H1 (cell line): ENCODE measurements at regions not wholly inside any gene's neighbourhood (a gene's known extent, or its start where the extent isn't known, plus 50 kb on each side); places are given as distances from the start of the nearest gene placed in this dataset.

Experiments used
- CTCF ChIA-PET: fragments of 300-600 bp; sonication (Branson Sonifier 250); formaldehyde crosslinking; loops from one replicate; lab custom pipeline; 2021; ENCODE audit not compliant: partially characterized antibody; lab: Charles Lee
- POLR2A ChIA-PET: fragments of 300-600 bp; sonication (Branson Sonifier 250); formaldehyde crosslinking; loops from one replicate; lab custom pipeline; 2021; ENCODE audit warnings: inconsistent platforms; ENCODE audit not compliant: partially characterized antibody; lab: Charles Lee
- DNase-seq, 2 experiments: peaks; one replicate each; pipeline versions ENCODE4 v3.0.0 to v3.0.0-alpha.2; 2010 to 2022; ENCODE audit warnings: low spot score in 2 of 2, low read depth in 1 of 2, mixed read lengths in 1 of 2
- FAIRE-seq: peaks from 2 replicates; lab custom pipeline; 2011; peaks lifted over from hg19 to GRCh38; lab: Jason Lieb, UNC
- H2AFZ ChIP-seq: 2 replicates; pipeline ENCODE4 v1.8.1; 2012; ENCODE audit warnings: low read length, inconsistent platforms
- H2AK5ac ChIP-seq: 2 replicates; pipeline ENCODE4 v1.6.1; 2013; ENCODE audit warnings: low read depth, low read length
- H2BK120ac ChIP-seq: replicated peaks from 2 replicates; pipeline ENCODE3; 2013; ENCODE audit warnings: low read depth, low read length, inconsistent platforms
- H2BK12ac ChIP-seq: 2 replicates; pipeline ENCODE4 v1.6.1; 2013; ENCODE audit warnings: low read depth, low read length
- H2BK15ac ChIP-seq: 2 replicates; pipeline ENCODE4 v1.6.1; 2013; ENCODE audit warnings: low read length
- H2BK20ac ChIP-seq: 2 replicates; pipeline ENCODE4 v1.6.1; 2013; ENCODE audit warnings: low read length
- H2BK5ac ChIP-seq: 2 replicates; pipeline ENCODE4 v1.6.1; 2013; ENCODE audit warnings: low read depth, low read length
- H3K14ac ChIP-seq: 2 replicates; pipeline ENCODE4 v1.6.1; 2013; ENCODE audit warnings: inconsistent platforms; ENCODE audit not compliant: insufficient read length
- H3K18ac ChIP-seq: 2 replicates; pipeline ENCODE4 v1.6.1; 2013; ENCODE audit warnings: low read length; ENCODE audit errors: extremely low read depth
- H3K23ac ChIP-seq: 2 replicates; pipeline ENCODE4 v1.6.1; 2013; ENCODE audit warnings: inconsistent platforms; ENCODE audit not compliant: insufficient read length
- H3K23me2 ChIP-seq: 2 replicates; pipeline ENCODE4 v1.6.1; 2013; ENCODE audit warnings: low read depth, low read length
- H3K27ac ChIP-seq: 2 replicates; pipeline ENCODE4 v1.6.1; 2011; ENCODE audit warnings: low read depth, low read length, inconsistent platforms
- H3K27me3 ChIP-seq, 4 experiments: replicated peaks in 1 of 4; 1 replicate in 1 of 4; 2 replicates in 3 of 4; pipeline versions ENCODE4 v1.6.1 to v1.8.1; 2011 to 2013; ENCODE audit warnings: low read length in 3 of 4, mild to moderate bottlenecking in 3 of 4, inconsistent platforms in 2 of 4, mixed read lengths in 2 of 4, moderate library complexity in 1 of 4; ENCODE audit not compliant: control insufficient read depth in 3 of 4, insufficient read depth in 3 of 4; ENCODE audit errors: extremely low read depth in 1 of 4
- H3K36me3 ChIP-seq, 4 experiments: 2 replicates each; pipeline versions ENCODE4 v1.6.1 to v1.8.1; 2011 to 2013; ENCODE audit warnings: mild to moderate bottlenecking in 4 of 4, low read length in 3 of 4, moderate library complexity in 2 of 4, control low read depth in 1 of 4, inconsistent platforms in 1 of 4; ENCODE audit not compliant: insufficient read depth in 4 of 4, control insufficient read depth in 2 of 4
- H3K4ac ChIP-seq: replicated peaks from 2 replicates; pipeline ENCODE3; 2013; ENCODE audit warnings: low read length, low read depth, mixed read lengths, inconsistent platforms; ENCODE audit not compliant: insufficient read length
- H3K4me1 ChIP-seq, 4 experiments: replicated peaks in 1 of 4; 1 replicate in 1 of 4; 2 replicates in 3 of 4; pipeline versions ENCODE4 v1.6.1 to v1.8.1; 2011 to 2013; ENCODE audit warnings: low read length in 3 of 4, inconsistent platforms in 2 of 4, mixed read lengths in 1 of 4; ENCODE audit not compliant: insufficient read depth in 4 of 4, control insufficient read depth in 3 of 4
- H3K4me2 ChIP-seq, 2 experiments: 2 replicates each; pipeline versions ENCODE4 v1.6.1 to v1.8.1; 2011 to 2013; ENCODE audit warnings: low read depth in 2 of 2, low read length in 2 of 2, control low read depth in 1 of 2, inconsistent platforms in 1 of 2, mild to moderate bottlenecking in 1 of 2; ENCODE audit not compliant: insufficient read depth in 1 of 2
- H3K4me3 ChIP-seq, 4 experiments: fragments of 200-600, 300-600 bp in 1 of 4; sonication (generic), shearing (Covaris generic), sonication (Bioruptor Twin) in 1 of 4; 2 replicates each; pipeline versions ENCODE4 v1.5.1 to v1.8.1; 2011 to 2016; ENCODE audit warnings: low read length in 4 of 4, low read depth in 3 of 4, control low read depth in 2 of 4, inconsistent platforms in 2 of 4, mild to moderate bottlenecking in 2 of 4, mixed read lengths in 1 of 4, moderate library complexity in 1 of 4; ENCODE audit not compliant: insufficient read depth in 2 of 4; ENCODE audit errors: extremely low read depth in 1 of 4
- H3K56ac ChIP-seq: replicated peaks from 2 replicates; pipeline ENCODE3; 2013; ENCODE audit warnings: low read depth, mild to moderate bottlenecking, mixed read lengths, low read length, inconsistent platforms; ENCODE audit not compliant: insufficient read length
- H3K79me1 ChIP-seq: 2 replicates; pipeline ENCODE4 v1.6.1; 2013; ENCODE audit warnings: low read depth, low read length, control low read depth
- H3K79me2 ChIP-seq, 2 experiments: 2 replicates each; pipeline versions ENCODE4 v1.6.1 to v1.8.1; 2012 to 2013; ENCODE audit warnings: low read length in 2 of 2, mild to moderate bottlenecking in 2 of 2, inconsistent platforms in 1 of 2; ENCODE audit not compliant: insufficient read depth in 2 of 2, control insufficient read depth in 1 of 2
- H3K9ac ChIP-seq, 4 experiments: replicated peaks in 1 of 4; 1 replicate in 1 of 4; 2 replicates in 3 of 4; pipeline versions ENCODE4 v1.6.1 to v1.8.1; 2011 to 2013; ENCODE audit warnings: low read depth in 3 of 4, low read length in 3 of 4, control low read depth in 2 of 4, mild to moderate bottlenecking in 2 of 4, moderate library complexity in 2 of 4, inconsistent platforms in 1 of 4; ENCODE audit errors: extremely low read depth in 1 of 4
- H3K9me3 ChIP-seq, 2 experiments: 2 replicates each; pipeline versions ENCODE4 v1.6.1 to v1.8.1; 2012 to 2013; ENCODE audit warnings: mild to moderate bottlenecking in 2 of 2, moderate library complexity in 2 of 2, control low read depth in 1 of 2, inconsistent platforms in 1 of 2, low read depth in 1 of 2, low read length in 1 of 2, mixed read lengths in 1 of 2; ENCODE audit not compliant: insufficient read depth in 2 of 2
- H4K20me1 ChIP-seq, 2 experiments: replicated peaks in 1 of 2; 2 replicates each; pipeline versions ENCODE3 to v1.8.1; 2011 to 2013; ENCODE audit warnings: inconsistent platforms in 2 of 2, low read length in 2 of 2, mild to moderate bottlenecking in 1 of 2; ENCODE audit not compliant: insufficient read depth in 2 of 2, control insufficient read depth in 1 of 2
- H4K5ac ChIP-seq: 2 replicates; pipeline ENCODE4 v1.6.1; 2013; ENCODE audit warnings: low read length, low read depth, mixed read lengths, inconsistent platforms; ENCODE audit not compliant: insufficient read length
- H4K8ac ChIP-seq: 2 replicates; pipeline ENCODE4 v1.8.0; 2013; ENCODE audit warnings: mild to moderate bottlenecking, moderate library complexity, low read length, inconsistent platforms; ENCODE audit not compliant: insufficient read depth; ENCODE audit errors: extremely low read depth
- H4K91ac ChIP-seq: replicated peaks from 2 replicates; pipeline ENCODE3; 2013; ENCODE audit warnings: low read length, mixed read lengths, inconsistent platforms; ENCODE audit not compliant: insufficient read length
- ASH2L ChIP-seq: fragments of 200-600, 300-600 bp; sonication (generic); IDR thresholded peaks from one replicate; pipeline ENCODE4 v1.7.1; 2017; ENCODE audit warnings: low read length
- BACH1 ChIP-seq: IDR thresholded peaks from 2 replicates; pipeline ENCODE4 v1.6.1; 2012; ENCODE audit warnings: low read length, improper control_type of control experiment
- BCL11A ChIP-seq, 2 experiments: IDR thresholded peaks; one replicate each; pipeline ENCODE4 v1.6.1; 2011; ENCODE audit warnings: low read depth in 2 of 2, low read length in 2 of 2, mild to moderate bottlenecking in 2 of 2
- CBX8 ChIP-seq: fragments of 300-800, 300-1000 bp; sonication (generic); IDR thresholded peaks from 2 replicates; pipeline ENCODE4 v1.7.1; 2016; ENCODE audit warnings: low read depth, low read length, borderline replicate concordance
- CEBPB ChIP-seq: IDR thresholded peaks from 2 replicates; pipeline ENCODE4 v1.6.1; 2012; ENCODE audit warnings: low read depth, low read length
- CHD1 ChIP-seq: IDR thresholded peaks from 2 replicates; pipeline ENCODE4 v1.6.1; 2012; ENCODE audit warnings: low read depth, low read length, improper control_type of control experiment
- GABPA ChIP-seq: IDR thresholded peaks from 2 replicates; pipeline ENCODE4 v1.6.1; 2011; ENCODE audit warnings: mild to moderate bottlenecking, low read length, moderate library complexity, borderline replicate concordance; ENCODE audit not compliant: insufficient read depth
- HDAC2 ChIP-seq, 2 experiments: fragments of 300-600 bp in 1 of 2; sonication (generic) in 1 of 2; IDR thresholded peaks; 2 replicates each; pipeline ENCODE4 v1.6.1; 2011 to 2012; ENCODE audit warnings: low read depth in 2 of 2, low read length in 2 of 2, mild to moderate bottlenecking in 2 of 2, moderate library complexity in 2 of 2, borderline replicate concordance in 1 of 2, inconsistent platforms in 1 of 2
- POLR2AphosphoS5 ChIP-seq: IDR thresholded peaks from 2 replicates; pipeline ENCODE4 v1.6.1; 2011; ENCODE audit warnings: low read depth, low read length
- POU5F1 ChIP-seq: IDR thresholded peaks from 2 replicates; pipeline ENCODE4 v1.6.1; 2011; ENCODE audit warnings: low read depth, mild to moderate bottlenecking, low read length, moderate library complexity
- SAP30 ChIP-seq: fragments of 300-600 bp; sonication (generic); IDR thresholded peaks from 2 replicates; pipeline ENCODE4 v1.7.1; 2012; ENCODE audit warnings: low read length, moderate library complexity, mild to moderate bottlenecking, inconsistent platforms; ENCODE audit not compliant: insufficient read depth, insufficient replicate concordance
- SRF ChIP-seq: IDR thresholded peaks from 2 replicates; pipeline ENCODE4 v1.6.1; 2011; ENCODE audit warnings: mild to moderate bottlenecking, low read depth, low read length, moderate library complexity
- WGBS, 2 experiments: shearing (Covaris generic) in 1 of 2; methylation state at CpG; one replicate each; pipeline versions ENCODE4 v1.1.6 to v1.1.7; 2013 to 2015; ENCODE audit warnings: low lambda C conversion rate in 2 of 2, mixed read lengths in 2 of 2, inconsistent platforms in 1 of 2, low coverage in 1 of 2, missing lambda C conversion rate in 1 of 2; ENCODE audit not compliant: insufficient replicate concordance in 2 of 2, insufficient coverage in 1 of 2, insufficient read length in 1 of 2; ENCODE audit errors: extremely low coverage in 1 of 2, missing lambda C conversion rate in 1 of 2; 5-methylcytosine and 5-hydroxymethylcytosine counted together
- TF ChIP-seq, protein P1 (sequence below): IDR thresholded peaks from 2 replicates; pipeline ENCODE4 v1.6.1; 2012; ENCODE audit warnings: low read length, inconsistent platforms

DNA sequence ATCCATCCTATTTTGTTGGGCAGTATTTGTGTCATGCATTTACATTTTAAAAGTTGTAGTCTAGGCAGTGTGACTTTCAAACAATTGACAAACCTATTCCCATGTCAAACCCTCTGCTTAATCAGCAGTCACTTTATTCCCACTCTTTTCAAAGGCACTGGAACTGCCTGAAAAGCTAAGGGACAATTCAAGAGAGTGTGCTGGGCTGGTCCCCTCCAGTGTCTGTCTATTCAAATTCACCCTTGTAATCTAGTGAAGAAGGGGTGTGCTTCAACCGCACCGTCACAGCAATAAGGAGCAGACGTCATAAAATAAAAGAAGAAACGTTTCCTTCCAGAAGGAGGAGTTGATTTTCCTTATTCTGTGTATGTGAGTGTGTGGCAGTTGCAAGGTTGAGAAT lies 197.0 kb upstream of the MAD2L1 start:
- Histone ChIP-seq H3K79me1 (no peaks in the 10 kb centered on the region), H2AFZ (0 out of 2 replicates have a peak overlapping the region, but pooled peaks have one; percentile 2), H3K4me3 (no peak overlapping the region), H2BK12ac (no peak overlapping the region), H2AK5ac (no peak overlapping the region), H3K4me2 (no peak overlapping the region), H3K79me2 (no peaks in the 10 kb centered on the region), H4K8ac (no peak overlapping the region), H2BK20ac (no peak overlapping the region), H3K9ac (no peak overlapping the region), H3K14ac (no peak overlapping the region), H2BK120ac (no peak overlapping the region), H4K20me1 (no peaks in the 10 kb centered on the region), H3K27ac (no peak overlapping the region), H3K9me3 (no peaks in the 10 kb centered on the region), H4K91ac (no peak overlapping the region), H3K36me3 (no peaks in the 10 kb centered on the region), H4K5ac (no peak overlapping the region), H3K23me2 (no peaks in the 10 kb centered on the region), H2BK5ac (no peak overlapping the region), H3K4ac (no peak overlapping the region), H3K4me1 (no peaks in the 10 kb centered on the region; a peak in 1 of 7 replicates), H3K56ac (no peak overlapping the region), H2BK15ac (no peak overlapping the region), H3K23ac (no peak overlapping the region), H3K27me3 (no peaks in the 10 kb centered on the region), H3K18ac (no peak overlapping the region)
- DNase-seq (no peak), FAIRE-seq (no peak)
- ChIA-PET CTCF (no interaction called here), POLR2A (no interaction called here)
- 63% methylated on average over 4 of the region's 4 CpGs; no CpG with 5 or more reads in 1 of the 2 experiments for WGBS, 2 experiments
- no peak for TF ChIP-seq ASH2L
- TF ChIP-seq CEBPB, result no peak
- TF ChIP-seq SAP30, result no peak
- no peak for TF ChIP-seq HDAC2 (IDR thresholded peaks at IDR 0.05; ENCODE audit: borderline replicate concordance in 1 of 2, low read depth in 2 of 2, low read length in 2 of 2)
- TF ChIP-seq BACH1, result no peak
- TF ChIP-seq SRF, result no peak
- no peak for TF ChIP-seq CBX8
- no peak for TF ChIP-seq CHD1
- TF ChIP-seq POU5F1, result no peak
- no peak for TF ChIP-seq BCL11A (IDR thresholded peaks at IDR 0.05; ENCODE audit: low read depth in 2 of 2, low read length in 2 of 2)
- TF ChIP-seq, protein P1, sequence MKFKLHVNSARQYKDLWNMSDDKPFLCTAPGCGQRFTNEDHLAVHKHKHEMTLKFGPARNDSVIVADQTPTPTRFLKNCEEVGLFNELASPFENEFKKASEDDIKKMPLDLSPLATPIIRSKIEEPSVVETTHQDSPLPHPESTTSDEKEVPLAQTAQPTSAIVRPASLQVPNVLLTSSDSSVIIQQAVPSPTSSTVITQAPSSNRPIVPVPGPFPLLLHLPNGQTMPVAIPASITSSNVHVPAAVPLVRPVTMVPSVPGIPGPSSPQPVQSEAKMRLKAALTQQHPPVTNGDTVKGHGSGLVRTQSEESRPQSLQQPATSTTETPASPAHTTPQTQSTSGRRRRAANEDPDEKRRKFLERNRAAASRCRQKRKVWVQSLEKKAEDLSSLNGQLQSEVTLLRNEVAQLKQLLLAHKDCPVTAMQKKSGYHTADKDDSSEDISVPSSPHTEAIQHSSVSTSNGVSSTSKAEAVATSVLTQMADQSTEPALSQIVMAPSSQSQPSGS, result no peak
- no peak for TF ChIP-seq POLR2AphosphoS5
- no peak for TF ChIP-seq GABPA
